Naive thymus-derived CD8-positive, alpha-beta T cell (primary cell): ENCODE measurements at regions not wholly inside any gene's neighbourhood (a gene's known extent, or its start where the extent isn't known, plus 50 kb on each side); places are given as distances from the start of the nearest gene placed in this dataset.

Experiments used
- ATAC-seq, 2 donors: fragments of 150-1000 bp; cut with Tn5 transposase in 1 of 2; sonication (Bioruptor Pico), chemical (Tn5 transposase) in 1 of 2; 1 replicate in 1 of 2; 2 replicates in 1 of 2; pipeline ENCODE4 v1.10.0; 2021; ENCODE audit warnings: mild to moderate bottlenecking in 2 of 2, moderate library complexity in 2 of 2
- POLR2A ChIA-PET: fragments of 350-600 bp; sonication (Branson Sonifier 250); formaldehyde crosslinking; loops from one replicate; lab custom pipeline; 2021; ENCODE audit warnings: antibody characterized with exemption; lab: Charles Lee
- DNase-seq, 10 donors: peaks; one replicate each; pipeline versions ENCODE4 v3.0.0 to v3.0.0-alpha.2; 2020 to 2022
- H3K27ac Mint-ChIP-seq, 10 donors: one replicate each; pipeline ENCODE4 v1.8.0; 2020 to 2022; ENCODE audit warnings: mild to moderate bottlenecking in 10 of 10, mixed read lengths in 10 of 10, moderate library complexity in 4 of 10, inconsistent platforms in 1 of 10
- H3K27me3 Mint-ChIP-seq, 5 donors: one replicate each; pipeline ENCODE4 v1.8.0; 2021 to 2022; ENCODE audit warnings: mixed read lengths in 5 of 5
- H3K36me3 Mint-ChIP-seq, 3 donors: one replicate each; pipeline ENCODE4 v1.8.0; 2020 to 2022; ENCODE audit warnings: mixed read lengths in 3 of 3, mild to moderate bottlenecking in 2 of 3, inconsistent platforms in 1 of 3
- H3K4me1 Mint-ChIP-seq, 4 donors: one replicate each; pipeline ENCODE4 v1.8.0; 2021 to 2022; ENCODE audit warnings: mixed read lengths in 4 of 4
- H3K4me3 Mint-ChIP-seq, 10 donors: one replicate each; pipeline ENCODE4 v1.8.0; 2020 to 2022; ENCODE audit warnings: mild to moderate bottlenecking in 10 of 10, mixed read lengths in 10 of 10, moderate library complexity in 6 of 10, inconsistent platforms in 1 of 10
- H3K9me3 Mint-ChIP-seq, 9 donors: one replicate each; pipeline ENCODE4 v1.8.0; 2020 to 2022; ENCODE audit warnings: mixed read lengths in 9 of 9, mild to moderate bottlenecking in 3 of 9, inconsistent platforms in 1 of 9, moderate library complexity in 1 of 9

DNA sequence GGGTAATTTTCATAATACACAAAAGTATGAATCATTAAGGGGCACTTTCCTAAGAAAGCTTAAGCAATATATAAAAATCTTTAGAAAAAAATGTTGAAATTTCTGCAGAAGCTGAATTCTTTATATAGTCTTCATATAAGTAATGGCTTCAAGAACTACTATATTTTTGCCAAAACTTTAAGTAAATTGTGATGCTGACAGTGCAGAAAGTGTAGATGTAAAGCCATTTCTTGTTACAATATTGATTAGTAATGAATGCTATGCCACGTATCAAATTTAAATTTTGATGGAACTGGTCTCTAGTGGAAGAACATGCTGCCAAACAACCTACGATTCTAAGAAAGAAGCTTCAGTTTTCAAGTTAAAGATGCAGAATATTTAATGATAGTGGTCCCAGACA lies 1210.0 kb downstream of the SLITRK1 start:
- Mint-ChIP-seq H3K4me3 (no peak overlapping the region), H3K27me3 (no peaks in the 10 kb centered on the region), H3K36me3 (no peaks in the 10 kb centered on the region), H3K9me3 (peaks cover 0 to 9% (median 0%) of the 10 kb centered on the region in 9 donors), H3K4me1 (no peaks in the 10 kb centered on the region), H3K27ac (no peak overlapping the region)
- POLR2A ChIA-PET, result no interaction called here
- DNase-seq (no peak), ATAC-seq (no peak)

DNA sequence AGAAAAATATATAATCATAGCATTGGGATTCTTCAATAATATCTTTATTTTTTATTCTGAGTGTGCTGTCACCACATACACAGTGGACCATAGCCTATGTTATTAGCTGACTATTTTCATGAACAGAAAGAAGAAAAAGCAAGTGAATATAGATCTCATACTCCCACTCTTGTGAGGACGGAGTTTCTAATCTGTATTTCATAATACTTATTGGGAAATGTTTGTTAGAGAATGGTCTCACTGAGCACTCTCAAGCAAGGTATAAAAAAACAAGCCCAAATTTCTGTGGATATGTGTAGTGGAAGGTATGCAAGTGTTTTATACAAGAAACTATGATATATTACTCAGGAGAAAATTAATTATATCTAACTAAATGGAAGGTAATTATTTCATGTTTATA lies 1218.1 kb downstream of the SLITRK1 start:
- Mint-ChIP-seq H3K27ac (no peak overlapping the region), H3K36me3 (no peaks in the 10 kb centered on the region), H3K27me3 (peaks cover 0 to 2% (median 0%) of the 10 kb centered on the region in 5 donors), H3K9me3 (peaks cover 0 to 9% (median 6%) of the 10 kb centered on the region in 9 donors), H3K4me3 (no peak overlapping the region), H3K4me1 (no peaks in the 10 kb centered on the region)
- POLR2A ChIA-PET, result no interaction called here
- ATAC-seq (no peak), DNase-seq (no peak)

DNA sequence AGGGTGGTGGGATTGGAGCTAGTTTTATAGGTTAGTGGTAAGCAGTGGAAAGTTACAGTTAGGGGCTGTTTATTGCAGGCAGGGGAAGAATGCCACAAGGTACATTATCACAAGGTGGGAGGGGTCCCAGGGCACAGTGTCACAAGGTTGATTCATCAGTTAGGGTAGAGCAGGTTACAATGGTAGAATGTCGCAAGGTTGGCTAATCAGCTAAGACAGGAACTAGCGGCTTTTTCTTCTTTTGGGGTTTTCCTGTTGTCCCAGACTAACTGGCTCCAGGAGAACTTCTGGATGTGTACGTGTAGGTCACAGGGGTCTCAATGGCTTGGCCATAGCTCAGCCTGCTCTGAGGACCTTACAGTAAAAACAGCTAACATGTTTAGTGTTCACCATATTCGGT lies 1221.1 kb downstream of the SLITRK1 start:
- POLR2A ChIA-PET, result no interaction called here
- Mint-ChIP-seq H3K4me3 (no peak overlapping the region), H3K36me3 (no peaks in the 10 kb centered on the region), H3K27me3 (peaks cover 0 to 2% (median 0%) of the 10 kb centered on the region in 5 donors), H3K9me3 (peaks cover 0 to 9% (median 2%) of the 10 kb centered on the region in 9 donors), H3K4me1 (no peaks in the 10 kb centered on the region), H3K27ac (no peak overlapping the region)
- DNase-seq (no peak), ATAC-seq (no peak)

DNA sequence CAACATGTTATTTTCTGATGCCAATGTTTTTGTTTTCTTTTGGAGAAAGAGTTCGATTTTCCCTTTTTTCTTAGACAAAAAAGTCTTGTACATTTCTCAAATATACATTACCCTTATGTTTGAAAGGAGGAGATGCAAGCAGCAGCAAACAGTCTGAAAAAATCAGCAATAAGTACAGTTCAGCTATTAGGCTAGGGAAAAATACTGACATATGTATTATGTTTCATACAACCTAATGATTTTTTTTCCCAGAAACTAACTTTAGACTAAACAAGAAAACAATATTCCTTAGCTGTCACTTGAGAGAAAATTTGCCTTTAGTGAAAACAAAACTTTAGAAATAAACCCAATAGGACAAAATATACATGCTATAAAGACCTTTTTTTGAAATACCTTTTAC lies 1223.5 kb downstream of the SLITRK1 start:
- ATAC-seq (no peak), DNase-seq (no peak)
- H3K27me3 Mint-ChIP-seq, result peaks cover 0 to 2% (median 0%) of the 10 kb centered on the region in 5 donors
- POLR2A ChIA-PET, result no interaction called here
- H3K36me3 Mint-ChIP-seq, result no peaks in the 10 kb centered on the region
- H3K9me3 Mint-ChIP-seq, result peaks cover 0 to 9% (median 2%) of the 10 kb centered on the region in 9 donors
- H3K4me1 Mint-ChIP-seq, result no peaks in the 10 kb centered on the region
- no peak overlapping the region for H3K4me3 Mint-ChIP-seq
- H3K27ac Mint-ChIP-seq, result no peak overlapping the region

DNA sequence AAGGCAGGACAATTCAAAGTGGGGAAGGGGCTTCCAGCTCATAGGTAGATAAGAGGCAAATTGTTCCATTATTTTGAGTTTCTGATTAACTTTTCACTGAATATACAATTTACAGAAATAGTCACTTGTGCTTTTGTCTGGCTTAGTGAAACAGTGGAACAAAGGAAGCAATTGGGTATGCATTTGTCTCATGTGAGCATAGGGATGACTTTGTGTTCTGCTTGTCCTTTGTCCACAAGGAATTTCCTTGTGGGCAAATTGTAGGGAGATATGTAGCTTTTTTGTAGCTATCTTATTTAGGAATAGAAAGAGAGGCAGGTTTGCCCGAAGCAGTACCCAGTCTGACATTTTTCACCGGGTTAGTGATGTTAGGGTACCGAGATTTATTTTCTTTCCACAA lies 1224.8 kb downstream of the SLITRK1 start:
- DNase-seq (no peak), ATAC-seq (no peak)
- Mint-ChIP-seq H3K4me1 (no peaks in the 10 kb centered on the region), H3K36me3 (no peaks in the 10 kb centered on the region), H3K9me3 (peaks cover 0 to 9% (median 2%) of the 10 kb centered on the region in 9 donors), H3K27me3 (peaks cover 0 to 2% (median 0%) of the 10 kb centered on the region in 5 donors), H3K27ac (no peak overlapping the region), H3K4me3 (no peak overlapping the region)
- POLR2A ChIA-PET, result no interaction called here

DNA sequence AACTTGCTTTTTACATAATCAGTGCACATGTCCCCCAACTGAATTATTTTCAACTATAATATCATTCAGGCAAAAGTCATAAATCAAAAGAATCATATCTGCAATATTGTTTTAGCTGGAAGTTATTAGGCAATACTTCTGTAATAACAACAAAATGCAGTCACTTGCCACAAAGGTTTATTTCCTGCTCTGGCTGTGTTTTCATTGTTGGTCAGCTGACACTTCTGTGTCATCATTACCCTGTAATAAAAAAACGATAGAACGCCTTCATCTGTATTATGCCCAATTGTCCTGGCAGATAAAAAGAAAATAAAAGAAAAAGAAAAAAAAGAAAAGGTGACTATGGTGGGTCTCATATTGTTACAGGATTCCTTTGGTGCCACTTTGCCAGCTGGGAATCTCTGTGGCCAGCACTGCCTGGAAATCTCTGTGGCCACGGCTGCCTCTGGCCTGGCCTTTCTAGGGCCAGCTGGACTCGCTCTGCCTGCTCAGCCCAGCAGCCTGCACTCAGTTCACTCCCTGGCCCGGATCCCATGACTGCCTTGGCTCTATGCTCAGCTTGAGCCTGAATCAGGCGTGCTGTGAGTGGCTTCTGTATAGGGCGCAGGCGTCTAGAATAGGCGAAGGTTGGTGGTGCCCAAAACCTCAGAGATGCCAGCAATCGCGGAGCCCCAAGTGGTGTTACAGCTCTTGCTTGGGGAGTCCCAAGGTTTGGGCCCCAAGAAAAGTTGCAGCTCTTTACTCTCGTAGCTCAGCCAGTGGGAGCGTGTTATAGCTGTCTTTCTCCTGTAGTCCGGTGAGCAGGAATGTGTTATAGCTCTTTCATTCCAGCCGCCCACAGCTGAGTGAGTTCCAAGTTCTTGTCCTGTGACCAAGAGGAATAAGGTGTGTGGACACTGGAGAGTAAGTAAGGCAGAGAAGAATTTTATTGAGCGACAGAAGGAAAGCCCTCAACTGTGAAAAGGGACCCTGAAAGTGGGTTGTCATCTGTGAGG lies 1227.1 kb downstream of the SLITRK1 start:
- H3K36me3 Mint-ChIP-seq, result no peaks in the 10 kb centered on the region
- no peak overlapping the region for H3K4me3 Mint-ChIP-seq
- ATAC-seq, result no peak
- DNase-seq, result no peak
- H3K9me3 Mint-ChIP-seq, result peaks cover 0 to 3% (median 0%) of the 10 kb centered on the region in 9 donors
- no peak overlapping the region for H3K27ac Mint-ChIP-seq
- H3K4me1 Mint-ChIP-seq, result no peaks in the 10 kb centered on the region
- POLR2A ChIA-PET, result no interaction called here
- no peaks in the 10 kb centered on the region for H3K27me3 Mint-ChIP-seq

DNA sequence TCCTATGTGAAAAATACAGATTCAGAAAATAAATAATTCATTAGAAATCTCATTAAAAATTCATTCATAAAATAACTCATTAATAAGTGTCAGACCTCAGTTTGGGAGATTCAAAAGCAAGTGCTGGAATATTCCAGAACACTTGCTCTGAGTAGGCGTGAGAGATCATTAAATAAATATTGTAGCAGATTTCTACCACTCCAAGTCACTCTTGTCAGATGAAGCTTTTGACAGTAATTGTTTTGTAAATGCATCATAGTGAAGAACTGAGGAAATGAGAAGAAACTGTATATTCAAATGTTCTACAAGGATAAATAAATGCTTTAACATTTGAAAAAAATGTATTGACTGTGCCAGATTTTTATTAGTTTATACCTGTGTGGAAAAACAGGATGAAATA lies 1228.1 kb downstream of the SLITRK1 start:
- peaks cover 0 to 3% (median 0%) of the 10 kb centered on the region in 9 donors for H3K9me3 Mint-ChIP-seq
- H3K27me3 Mint-ChIP-seq, result no peaks in the 10 kb centered on the region
- H3K36me3 Mint-ChIP-seq, result no peaks in the 10 kb centered on the region
- no peak overlapping the region for H3K4me3 Mint-ChIP-seq
- POLR2A ChIA-PET, result no interaction called here
- H3K27ac Mint-ChIP-seq, result no peak overlapping the region
- DNase-seq (no peak), ATAC-seq (no peak)
- H3K4me1 Mint-ChIP-seq, result no peaks in the 10 kb centered on the region

DNA sequence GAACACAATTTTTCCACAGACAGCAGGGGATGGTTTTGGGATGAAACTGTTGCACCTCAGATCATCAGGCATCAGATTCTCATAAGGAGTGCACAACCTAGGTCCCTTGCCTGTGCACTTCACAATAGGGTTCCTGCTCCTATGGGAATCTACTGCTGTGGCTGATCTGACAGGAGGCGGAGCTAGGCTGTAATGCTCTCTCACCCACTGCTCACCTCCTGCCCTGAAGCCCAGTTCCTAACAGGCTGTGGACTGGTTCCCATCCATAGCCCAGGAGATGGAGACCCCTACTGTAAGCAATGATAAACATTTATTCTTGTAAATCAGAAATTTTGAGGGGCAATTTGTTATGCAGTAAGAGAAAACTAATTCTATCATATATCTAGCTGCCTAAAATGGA lies 1234.7 kb downstream of the SLITRK1 start:
- DNase-seq (no peak), ATAC-seq (no peak)
- POLR2A ChIA-PET, result no interaction called here
- Mint-ChIP-seq H3K36me3 (no peaks in the 10 kb centered on the region), H3K27me3 (no peaks in the 10 kb centered on the region), H3K27ac (no peak overlapping the region), H3K4me3 (no peak overlapping the region), H3K4me1 (no peaks in the 10 kb centered on the region), H3K9me3 (no peaks in the 10 kb centered on the region)

DNA sequence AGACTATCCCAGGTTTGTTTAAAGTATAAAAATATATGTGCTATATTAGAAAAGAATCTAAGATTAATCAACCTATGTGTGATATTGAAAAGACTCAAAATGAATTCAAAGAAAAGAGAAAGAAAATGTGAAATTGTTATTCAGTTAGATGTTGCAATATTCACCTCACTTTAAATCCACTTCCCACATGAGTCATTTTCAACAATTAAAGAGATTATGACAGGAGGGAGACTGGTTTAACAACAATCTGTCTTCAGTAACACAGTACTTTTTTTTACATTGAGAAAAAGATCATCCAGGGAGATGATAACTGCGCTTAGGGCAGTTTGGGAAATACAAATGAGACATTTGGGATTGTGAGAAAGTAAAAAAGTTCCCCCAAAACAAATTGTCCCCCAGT lies 1246.2 kb downstream of the SLITRK1 start:
- no peak overlapping the region for H3K4me3 Mint-ChIP-seq
- no peak for ATAC-seq
- peaks cover 0 to 18% (median 3%) of the 10 kb centered on the region in 9 donors for H3K9me3 Mint-ChIP-seq
- POLR2A ChIA-PET, result no interaction called here
- H3K4me1 Mint-ChIP-seq, result no peaks in the 10 kb centered on the region
- no peaks in the 10 kb centered on the region for H3K36me3 Mint-ChIP-seq
- peaks cover 0 to 1% (median 0%) of the 10 kb centered on the region in 5 donors for H3K27me3 Mint-ChIP-seq
- no peak for DNase-seq
- H3K27ac Mint-ChIP-seq, result no peak overlapping the region

DNA sequence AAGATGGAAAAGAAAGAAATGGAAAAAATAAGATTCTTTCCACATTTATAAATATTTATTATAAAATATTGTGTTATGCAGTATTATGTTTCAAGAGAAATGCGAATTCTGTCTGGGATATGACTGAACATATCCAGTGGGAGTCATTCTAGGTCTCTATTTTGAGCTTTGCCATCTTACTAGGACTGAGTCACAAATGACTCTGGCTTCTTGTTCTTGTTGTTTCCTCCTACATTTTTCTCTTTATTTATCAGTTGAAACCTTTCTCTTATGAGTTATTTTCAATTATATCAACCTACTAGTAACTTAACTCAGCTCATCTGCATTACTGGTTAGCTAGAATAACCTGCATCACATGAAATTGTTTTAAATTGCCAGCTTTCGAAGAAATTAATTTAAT lies 1247.3 kb downstream of the SLITRK1 start:
- Mint-ChIP-seq H3K4me1 (no peaks in the 10 kb centered on the region), H3K9me3 (peaks cover 0 to 14% (median 3%) of the 10 kb centered on the region in 9 donors), H3K36me3 (no peaks in the 10 kb centered on the region), H3K27ac (no peak overlapping the region), H3K4me3 (no peak overlapping the region), H3K27me3 (peaks cover 0 to 1% (median 0%) of the 10 kb centered on the region in 5 donors)
- POLR2A ChIA-PET, result no interaction called here
- DNase-seq (no peak), ATAC-seq (no peak)

DNA sequence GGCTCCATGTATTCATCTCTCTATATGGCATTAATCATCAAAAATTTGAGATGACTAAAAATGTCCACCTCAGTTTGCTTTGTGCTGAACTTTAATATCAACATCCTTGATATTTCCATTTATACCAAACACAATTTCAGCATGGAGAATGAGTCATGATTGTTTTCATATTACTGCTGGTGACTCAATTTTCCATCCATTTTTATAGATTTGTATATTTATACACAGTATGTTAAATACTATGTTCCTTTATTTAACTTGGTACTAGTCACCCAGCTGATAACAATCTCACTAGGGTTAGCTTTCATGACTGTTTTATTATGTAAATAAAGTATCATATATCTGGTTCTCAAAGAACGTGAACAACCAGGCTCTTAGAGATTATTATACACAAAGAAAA lies 1255.1 kb downstream of the SLITRK1 start:
- ATAC-seq (no peak), DNase-seq (no peak)
- no peak overlapping the region for H3K4me3 Mint-ChIP-seq
- H3K9me3 Mint-ChIP-seq, result peaks cover 0 to 5% (median 0%) of the 10 kb centered on the region in 9 donors
- POLR2A ChIA-PET, result no interaction called here
- no peak overlapping the region for H3K27ac Mint-ChIP-seq
- H3K36me3 Mint-ChIP-seq, result no peaks in the 10 kb centered on the region
- H3K27me3 Mint-ChIP-seq, result no peaks in the 10 kb centered on the region
- no peaks in the 10 kb centered on the region for H3K4me1 Mint-ChIP-seq

DNA sequence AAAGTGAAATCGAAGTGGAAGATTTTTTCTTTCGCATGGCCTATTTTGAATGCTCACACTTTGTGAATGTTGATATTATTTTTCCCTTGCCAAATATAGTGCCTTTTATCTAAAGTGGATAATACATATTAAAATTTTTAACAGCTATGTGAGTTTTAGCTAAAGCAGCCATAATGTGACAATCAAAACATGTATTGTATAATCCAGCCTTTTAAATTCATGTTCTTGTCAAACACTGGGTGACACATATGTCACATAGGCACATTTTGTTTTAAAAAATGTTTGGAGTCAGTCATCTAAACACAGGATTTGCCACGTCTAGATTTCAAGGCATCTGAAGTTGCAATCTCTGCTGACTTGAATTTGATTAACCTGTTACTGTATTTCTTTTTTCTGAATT lies 1256.6 kb downstream of the SLITRK1 start:
- DNase-seq (no peak), ATAC-seq (no peak)
- Mint-ChIP-seq H3K4me1 (no peaks in the 10 kb centered on the region), H3K36me3 (no peaks in the 10 kb centered on the region), H3K27ac (no peak overlapping the region), H3K27me3 (no peaks in the 10 kb centered on the region), H3K9me3 (peaks cover 0 to 8% (median 0%) of the 10 kb centered on the region in 9 donors), H3K4me3 (no peak overlapping the region)
- POLR2A ChIA-PET, result no interaction called here

DNA sequence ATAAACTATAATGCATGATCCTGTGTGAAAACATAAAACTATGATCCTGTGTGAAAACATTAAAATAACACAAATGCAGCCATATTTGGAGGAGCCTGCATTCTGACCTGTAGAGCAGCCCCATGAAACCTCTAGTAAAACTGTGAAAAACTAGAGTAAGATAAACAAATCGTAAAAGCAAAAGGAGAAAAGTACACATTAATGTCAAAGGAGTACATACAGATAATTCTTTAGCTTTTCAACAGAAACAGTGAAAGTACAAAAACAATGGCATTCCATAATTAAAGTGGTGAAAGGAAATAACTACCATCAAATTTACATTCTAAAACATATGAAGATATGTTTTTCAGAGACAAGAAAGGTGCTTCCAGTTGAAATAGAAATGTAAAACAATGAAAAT lies 1267.2 kb downstream of the SLITRK1 start:
- Mint-ChIP-seq H3K4me1 (no peaks in the 10 kb centered on the region), H3K27ac (no peak overlapping the region), H3K4me3 (no peak overlapping the region), H3K27me3 (no peaks in the 10 kb centered on the region), H3K9me3 (peaks cover 0 to 19% (median 0%) of the 10 kb centered on the region in 9 donors), H3K36me3 (no peaks in the 10 kb centered on the region)
- POLR2A ChIA-PET, result no interaction called here
- no peak for ATAC-seq
- DNase-seq, result no peak
